Glomerular visceral epithelial cell (primary cell): ENCODE measurements at regions not wholly inside any gene's neighbourhood (a gene's known extent, or its start where the extent isn't known, plus 50 kb on each side); places are given as distances from the start of the nearest gene placed in this dataset.

Source experiments
- DNase-seq: peaks from one replicate; pipeline ENCODE4 v3.0.0-alpha.2; 2016; ENCODE audit errors: extremely low spot score

DNA sequence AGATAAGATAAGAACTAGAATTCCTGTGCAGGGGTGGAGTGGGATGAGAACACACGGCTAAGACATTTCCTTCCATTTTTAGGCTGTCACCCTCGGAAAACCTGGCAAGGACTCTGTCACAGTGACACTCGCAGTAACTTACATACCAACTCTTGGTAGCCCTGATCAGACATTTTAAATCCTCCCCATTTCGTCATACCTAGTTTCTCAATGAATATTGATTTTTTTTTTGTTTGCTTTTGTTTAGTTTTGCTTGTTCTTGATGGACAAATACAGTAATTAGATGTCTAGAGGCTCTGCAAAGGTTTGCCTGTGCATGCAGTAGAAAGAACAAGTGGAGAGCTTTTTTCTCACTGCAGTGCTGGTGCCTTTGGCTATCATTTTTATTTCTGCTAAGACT is 213.0 kb upstream of the FAM83B start:
- DNase-seq, result no peak

DNA sequence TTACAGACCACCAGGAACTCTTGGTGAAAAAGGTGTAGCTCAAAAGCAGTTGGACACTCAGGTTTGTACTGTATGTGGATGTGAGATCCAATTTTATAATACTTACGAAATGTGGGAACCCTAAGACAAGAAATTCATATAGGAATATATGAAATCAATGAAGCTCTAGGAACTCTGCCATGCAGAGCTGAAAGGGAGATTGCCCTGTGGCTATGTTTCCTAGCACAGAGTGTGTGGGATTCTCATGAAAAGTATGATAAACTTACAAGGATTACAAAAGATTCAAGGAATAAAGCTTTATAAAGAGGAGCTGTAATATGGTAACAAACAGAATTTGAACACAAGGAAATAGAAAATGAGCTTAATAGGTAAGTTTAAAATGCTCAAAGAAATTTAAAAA is 205.7 kb upstream of the FAM83B start:
- no peak for DNase-seq

DNA sequence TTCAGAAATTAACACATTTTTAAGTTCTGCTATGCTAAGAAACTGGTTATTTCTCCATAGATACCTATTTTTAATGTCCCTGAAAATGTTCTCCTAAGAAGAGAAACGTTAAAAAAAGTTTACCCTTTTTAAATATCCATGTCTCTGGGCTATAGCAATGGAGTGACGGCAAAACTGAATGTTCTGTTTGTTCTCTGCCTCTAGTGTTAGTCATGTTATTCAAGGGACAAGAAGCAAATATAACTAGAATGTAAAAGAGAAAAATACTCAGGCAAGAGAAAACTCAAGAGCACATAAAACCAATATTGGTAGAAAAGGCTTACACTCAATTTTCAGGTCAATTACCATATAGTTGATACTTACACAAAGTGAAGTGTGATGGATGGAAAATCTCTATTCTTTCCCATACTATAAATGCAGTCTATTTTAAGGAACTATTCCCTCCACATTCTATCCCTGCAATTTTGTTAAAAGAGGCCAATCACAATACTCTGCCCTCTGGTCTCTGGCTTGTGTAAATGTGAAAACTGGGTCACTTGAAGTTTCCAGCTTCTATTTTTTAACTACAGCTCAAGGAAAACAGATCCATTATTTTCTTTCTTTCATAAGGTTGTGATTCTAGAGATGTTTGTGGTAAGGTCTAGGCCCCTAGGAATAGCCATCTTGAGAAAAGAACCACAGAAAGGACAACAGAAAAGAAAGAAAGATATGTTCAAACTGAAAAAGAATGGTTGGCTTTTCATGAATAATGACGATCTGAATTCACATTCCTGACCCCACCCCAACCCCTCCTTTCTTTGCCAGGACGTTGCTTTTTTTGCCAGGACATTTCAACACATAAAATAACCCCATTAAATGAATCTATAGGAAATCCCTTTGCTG is 200.3 kb upstream of the FAM83B start:
- DNase-seq, result no peak

DNA sequence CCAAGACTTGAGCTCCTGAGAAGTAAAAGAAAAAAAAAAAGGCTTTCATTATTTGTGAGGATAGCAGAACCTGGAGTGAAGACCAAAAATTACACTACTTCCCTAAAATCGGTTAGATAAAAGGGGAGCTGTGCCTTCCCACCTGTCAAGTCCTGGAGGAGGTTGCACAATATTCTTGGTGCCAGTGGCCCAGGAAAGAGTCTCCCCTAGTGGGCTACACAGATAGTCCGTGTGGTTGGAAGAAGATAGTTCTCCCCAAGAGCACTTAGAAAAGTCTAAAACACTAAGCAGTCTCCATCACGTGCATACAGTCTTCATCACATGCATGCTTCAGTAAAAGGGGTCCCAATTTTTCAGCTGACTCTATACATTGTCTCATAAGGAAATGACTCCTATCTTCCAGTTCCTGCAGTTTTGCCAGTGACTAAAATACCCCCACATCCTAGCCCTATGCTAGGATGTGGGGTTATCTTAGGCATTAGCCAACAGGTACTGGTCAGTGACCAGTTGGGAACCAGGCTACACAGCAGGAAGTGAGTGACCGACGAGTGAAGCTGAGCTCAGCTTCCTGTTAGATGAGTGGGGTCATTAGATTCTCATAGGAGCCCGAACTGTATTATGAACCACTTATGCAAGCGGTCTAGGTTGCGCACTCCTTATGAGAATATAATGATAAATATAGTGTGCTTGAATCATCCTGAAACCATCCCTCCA is 199.5 kb upstream of the FAM83B start:
- no peak for DNase-seq

DNA sequence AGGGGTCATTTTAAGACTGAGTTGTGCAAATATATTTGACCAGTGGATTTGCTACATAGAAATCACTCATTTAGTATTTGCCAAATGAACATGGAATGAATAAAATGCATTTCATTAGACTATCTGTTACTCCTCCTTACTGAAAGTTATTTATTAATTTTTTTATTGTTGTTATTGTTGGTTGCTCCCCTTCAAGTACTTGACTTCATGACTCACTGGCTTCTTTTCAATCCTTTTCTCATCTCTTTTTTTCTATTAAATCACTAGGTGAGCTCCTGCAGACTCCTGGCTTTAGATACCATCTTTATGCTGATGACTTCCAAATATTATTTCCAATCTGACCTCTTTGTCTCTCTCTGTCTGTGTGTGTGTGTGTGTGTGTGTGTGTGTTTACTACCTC is 192.2 kb upstream of the FAM83B start:
- DNase-seq, result no peak

DNA sequence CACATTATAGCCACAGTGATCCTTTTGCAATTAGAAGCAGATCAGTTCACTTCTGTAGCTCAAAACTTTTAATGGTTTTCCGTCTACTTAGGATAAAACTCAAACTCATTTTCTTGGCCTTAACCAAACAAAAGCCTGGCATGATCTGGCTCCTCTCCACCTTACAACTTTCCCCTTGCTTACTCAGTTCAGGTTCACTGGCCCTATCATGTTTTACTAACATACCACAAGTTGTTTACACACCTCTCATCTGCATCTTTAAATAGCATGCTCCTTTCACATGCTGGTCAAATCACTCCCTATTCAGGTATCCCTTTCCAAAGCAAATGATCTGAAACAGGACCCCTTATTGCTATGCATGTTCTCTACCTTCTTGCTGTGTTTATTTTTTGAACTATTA is 191.4 kb upstream of the FAM83B start:
- no peak for DNase-seq

DNA sequence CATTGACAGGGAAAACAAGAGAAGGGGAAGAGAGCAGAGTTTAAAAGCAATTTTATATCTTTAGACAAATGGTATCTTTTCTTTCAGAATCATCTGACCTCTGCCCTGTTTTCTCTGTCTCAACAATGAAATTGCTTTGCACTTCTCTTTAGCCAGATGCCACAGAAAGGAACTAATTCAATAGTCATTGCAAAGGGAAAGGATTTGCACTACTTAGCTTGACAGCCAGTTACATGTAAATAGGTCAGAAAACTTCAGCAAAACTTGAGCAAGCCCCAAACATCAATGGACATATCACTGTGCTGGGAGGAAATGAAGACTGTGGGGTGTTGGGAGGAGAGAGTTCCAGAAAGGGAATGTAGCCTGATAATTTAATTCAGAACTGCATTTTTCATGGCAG is 181.3 kb upstream of the FAM83B start:
- no peak for DNase-seq

DNA sequence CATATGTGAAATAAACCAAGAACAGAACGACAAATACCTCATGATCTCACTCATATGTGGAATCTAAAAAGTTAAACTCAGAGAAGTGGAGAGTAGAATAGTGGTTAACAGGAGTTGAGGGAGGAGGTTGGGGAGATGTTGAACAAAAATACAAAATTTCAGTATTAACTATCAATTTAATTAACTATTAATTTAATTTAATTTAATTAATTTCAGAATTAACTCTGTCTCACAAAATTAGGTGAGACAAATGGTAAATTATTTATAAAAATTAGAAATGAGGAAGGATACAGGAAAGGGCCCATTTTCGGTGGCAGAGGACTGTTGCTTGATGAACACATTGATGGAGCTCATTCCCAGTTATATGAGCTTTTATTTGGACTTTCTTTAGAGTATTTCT is 166.0 kb upstream of the FAM83B start:
- no peak for DNase-seq

DNA sequence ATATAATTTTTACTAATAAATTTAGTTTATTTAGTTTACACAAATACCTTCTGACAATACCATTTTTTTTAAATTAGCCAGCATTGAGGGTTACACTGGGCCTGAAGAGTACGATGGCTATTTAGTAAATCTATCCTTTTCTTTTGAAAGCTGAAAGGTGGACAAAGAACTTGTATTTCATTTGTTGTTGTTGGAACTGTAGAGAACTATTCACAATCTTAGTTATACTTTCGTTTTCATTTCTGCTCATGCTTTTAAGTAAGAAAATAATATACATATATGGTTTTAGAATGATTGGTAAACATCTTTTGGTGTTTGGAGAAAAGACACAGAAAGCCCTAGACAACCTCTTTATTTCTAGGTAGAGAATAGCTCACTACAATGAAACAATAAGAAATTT is 165.3 kb upstream of the FAM83B start:
- DNase-seq, result no peak

DNA sequence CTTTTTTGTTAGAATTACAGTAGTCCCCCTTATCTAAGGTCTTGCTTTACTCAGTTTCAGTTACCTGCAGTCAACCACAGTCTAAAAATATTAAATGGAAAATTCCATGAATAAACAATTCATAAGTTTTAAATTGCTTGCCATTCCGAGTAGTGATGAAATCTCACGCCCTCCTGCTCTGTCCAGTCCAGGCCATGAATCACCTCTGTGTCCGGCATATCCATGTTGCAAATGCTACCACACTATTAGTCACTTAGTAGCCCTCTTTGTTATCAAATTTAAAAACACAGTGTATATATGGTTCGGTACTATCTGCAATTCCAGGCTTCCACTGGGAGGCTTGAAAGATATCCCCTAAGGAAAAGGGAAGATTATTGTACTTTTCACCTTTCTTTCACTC is 164.6 kb upstream of the FAM83B start:
- peak; percentile 55 for DNase-seq

DNA sequence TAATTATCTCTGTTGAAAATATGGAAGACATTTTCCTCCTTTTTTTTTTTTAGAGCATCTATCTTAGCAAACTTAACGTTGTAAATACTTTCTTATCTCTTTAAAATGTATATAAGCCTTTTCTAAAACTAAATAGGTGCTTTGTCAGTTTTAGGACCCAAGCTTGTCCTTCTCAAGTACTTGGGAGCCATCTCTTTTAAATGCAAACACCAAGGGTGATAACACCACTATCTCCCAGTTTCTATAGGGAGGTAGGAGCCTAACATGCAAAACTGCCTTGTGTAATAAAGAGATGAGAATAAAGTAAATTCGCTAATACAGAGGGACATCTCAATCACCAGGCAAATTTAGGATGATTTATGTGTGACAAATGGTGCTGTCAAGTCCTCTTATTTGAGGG is 157.0 kb upstream of the FAM83B start:
- no peak for DNase-seq

DNA sequence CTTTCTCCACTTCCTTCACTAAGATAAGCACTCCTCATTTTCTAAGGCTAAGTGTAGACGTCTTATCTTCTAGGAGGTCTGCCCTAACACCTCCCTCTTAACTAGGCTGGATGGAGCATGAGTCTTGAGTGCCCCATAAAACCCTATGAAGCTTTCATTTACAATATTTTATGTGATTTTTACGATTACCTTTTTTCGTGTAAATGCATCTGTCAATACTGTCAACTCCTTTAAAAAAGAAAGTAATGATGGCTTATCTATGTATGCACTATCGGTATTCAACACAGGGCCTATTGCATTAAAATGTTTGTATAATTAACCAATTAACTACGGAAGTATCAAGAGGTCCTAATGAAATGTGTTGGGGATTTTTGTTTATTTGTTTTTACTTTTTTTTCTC is 156.0 kb upstream of the FAM83B start:
- no peak for DNase-seq

DNA sequence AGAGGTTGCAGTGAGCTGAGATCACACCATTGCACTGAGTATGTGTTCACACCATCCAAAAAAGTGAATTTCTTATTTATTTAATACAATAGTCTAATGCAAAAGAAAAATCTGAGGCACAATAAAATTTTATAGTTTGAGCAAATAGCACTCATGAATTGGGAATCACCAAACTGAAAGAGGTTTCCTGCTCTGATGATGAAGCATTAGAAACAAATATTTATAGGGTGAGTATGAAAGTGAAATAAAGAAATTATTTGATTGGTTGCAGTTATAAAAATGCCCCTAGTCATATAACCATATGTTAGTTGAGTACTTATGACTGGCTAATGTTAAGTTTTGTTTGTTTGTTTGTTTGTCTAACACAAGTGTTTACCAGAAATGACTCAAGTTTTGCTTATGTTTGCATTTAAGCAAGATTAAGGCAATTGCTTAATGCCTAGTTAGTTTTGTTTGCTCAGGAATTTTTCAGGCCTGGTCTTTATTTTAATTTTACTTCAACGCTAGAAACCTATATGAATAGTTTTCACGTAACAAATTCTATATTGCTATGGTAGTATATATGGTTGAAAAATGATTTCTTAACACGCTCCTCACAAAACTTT is 151.5 kb upstream of the FAM83B start:
- DNase-seq, result no peak

DNA sequence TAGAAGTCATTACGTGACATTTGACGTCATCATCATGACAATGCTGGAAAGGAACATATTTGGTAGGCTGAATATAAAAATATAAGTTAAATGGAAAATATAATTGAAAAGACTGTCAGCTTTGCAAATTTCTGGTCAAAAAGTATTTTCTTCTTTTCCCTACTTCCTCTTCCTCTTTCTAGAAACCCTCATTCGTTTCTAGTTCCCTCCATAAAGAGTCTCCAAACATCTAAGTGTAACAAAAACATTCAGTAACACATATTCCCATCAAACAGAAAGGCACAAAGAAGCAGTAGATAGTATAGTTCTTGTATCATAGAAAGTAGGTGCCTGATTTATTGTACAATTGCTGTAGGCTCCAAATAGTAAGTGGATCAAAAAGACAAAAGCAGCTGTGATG is 150.8 kb upstream of the FAM83B start:
- no peak for DNase-seq

DNA sequence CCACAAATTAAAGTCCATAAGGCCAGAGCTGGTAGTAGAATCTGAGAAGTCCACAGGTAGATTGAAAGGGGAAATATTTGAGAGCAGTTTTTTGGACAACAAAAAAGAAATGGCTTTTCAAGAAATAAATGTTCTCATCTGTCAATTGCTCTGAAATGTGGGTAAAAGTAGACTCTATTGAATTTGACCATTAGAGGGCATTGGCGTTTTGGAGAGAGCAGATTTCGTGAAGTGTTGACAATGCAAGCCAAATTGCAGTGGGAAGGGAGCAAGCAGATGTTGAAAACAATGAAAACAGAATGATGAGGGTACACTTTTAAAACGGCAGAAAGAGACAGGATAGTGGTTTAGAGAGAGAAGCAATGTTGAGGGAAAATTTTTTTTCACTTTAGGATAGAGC is 149.1 kb upstream of the FAM83B start:
- DNase-seq, result no peak

DNA sequence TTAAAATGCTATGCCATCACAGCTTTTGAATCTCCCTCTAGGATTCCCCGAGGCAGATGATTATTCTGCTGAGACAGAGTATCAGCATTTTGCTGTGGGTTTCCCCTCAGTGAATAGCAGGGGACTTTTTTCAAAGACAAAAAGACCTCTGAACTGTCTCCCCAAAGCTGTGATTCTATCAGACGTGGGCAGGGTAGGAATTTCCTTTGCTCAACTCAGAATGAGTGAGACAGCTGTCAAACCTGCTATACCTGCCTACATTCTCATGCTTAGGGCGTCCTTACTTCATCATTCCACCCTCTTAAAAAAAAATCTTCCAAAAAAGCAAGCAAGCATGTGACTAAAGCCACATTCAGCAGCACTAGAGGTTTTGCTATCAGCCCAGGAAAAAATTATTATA is 147.6 kb upstream of the FAM83B start:
- no peak for DNase-seq

DNA sequence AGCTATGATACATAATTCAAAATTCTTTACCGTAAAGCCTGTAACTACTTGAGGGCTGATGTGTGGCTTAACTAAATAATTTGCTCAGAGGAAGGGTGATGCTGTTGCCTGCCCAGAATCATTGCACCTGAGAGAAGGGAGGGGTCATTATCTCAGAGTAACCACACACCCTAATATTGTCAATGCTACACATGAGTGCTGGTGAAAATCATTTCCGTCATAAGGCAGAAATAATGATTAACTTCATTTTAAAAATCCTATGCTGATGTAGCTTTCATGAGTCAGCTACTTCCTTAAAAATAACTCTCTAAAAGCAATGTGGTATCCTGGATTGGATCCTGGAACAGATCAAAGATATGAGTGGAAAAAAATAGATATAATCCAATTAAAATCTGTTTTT is 146.4 kb upstream of the FAM83B start:
- peak; percentile 10 for DNase-seq

DNA sequence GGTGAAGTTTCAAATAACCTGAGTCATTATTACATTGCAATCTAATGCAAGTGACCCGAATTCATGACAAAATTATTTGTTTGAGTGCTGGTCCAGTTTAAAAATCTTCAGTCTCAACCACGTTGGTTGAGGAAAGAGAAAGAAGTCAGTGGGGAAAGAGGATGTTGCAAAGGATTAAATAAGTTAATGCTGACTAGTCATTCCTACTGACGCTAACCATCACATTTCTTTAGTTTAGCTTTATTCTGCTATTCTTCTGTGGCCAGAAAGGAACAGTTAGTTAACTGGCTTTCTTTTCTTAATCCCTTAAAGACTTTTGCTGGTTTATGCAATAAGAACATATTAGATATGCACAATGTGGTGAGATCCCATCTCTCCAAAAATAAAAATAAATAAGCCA is 143.8 kb upstream of the FAM83B start:
- no peak for DNase-seq

DNA sequence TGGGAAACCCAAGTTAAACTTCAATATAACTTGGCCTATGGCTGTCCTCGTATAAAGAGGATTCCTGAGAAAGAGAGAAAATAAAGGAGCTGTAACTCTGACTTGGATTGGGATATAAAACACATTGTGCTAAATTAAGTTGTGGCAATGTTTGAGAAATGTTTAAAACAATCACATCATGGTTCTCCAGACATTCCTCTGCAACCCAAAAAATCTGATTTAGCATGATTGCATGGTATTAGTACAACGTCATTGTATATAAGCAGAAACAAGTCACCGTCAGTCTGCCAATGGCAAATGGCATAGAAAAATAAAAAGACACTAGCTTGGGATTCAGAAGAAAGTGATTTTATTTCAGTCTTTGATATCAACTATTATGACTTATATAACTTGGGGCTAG is 140.2 kb upstream of the FAM83B start:
- no peak for DNase-seq

DNA sequence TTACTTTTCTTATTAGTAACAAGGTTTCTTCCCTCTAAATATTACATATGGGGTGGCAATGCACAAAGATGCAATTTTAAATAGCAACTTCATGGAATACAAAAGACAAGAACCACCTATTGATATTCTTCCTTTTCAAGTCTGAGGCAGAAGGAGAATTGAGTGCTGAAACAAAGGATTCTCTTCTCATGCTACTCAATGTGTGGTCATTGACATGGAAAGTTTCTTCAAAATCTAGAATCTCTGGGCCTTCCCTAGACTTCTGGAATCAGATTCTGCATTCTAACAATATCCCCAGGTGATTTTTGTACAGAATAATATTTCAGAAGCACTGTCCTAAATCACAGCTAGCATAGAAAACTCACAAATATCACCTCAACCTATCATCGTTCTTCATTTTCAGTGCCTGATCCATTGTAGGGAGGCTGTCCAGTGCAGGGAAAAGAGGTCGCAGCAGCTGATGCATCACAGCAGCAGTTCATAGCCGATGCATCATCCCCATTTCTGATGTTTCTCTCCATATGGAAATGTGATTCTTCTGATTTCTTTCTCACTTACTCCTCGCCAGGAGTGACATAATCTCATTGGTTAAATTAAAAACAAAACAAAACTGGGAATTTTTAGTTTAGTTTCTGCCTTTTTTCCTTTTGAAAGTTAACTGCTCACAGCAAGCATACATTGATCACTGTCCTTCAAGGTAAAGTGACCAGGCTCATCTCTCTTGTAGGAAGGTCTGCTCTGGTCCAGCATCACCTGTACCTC is 139.5 kb upstream of the FAM83B start:
- no peak for DNase-seq

DNA sequence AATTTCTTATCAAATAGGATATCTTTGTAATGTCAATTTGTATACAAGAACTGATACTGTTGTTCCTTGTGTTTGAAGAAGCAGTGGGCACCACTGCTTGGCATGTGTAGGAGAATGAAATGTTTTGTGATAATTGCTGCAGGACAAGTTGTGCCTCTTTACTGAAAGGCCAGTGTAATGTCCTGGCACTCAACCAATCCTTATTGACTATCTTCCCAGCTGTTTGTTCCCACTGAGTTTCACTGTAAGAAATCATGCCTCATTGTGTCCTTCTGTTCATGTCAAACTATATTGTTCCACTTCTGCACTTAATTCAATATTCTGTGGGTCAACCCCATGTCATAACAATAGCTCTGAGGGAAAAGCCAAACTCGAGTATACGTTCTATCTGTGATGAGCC is 136.1 kb upstream of the FAM83B start:
- DNase-seq, result no peak

DNA sequence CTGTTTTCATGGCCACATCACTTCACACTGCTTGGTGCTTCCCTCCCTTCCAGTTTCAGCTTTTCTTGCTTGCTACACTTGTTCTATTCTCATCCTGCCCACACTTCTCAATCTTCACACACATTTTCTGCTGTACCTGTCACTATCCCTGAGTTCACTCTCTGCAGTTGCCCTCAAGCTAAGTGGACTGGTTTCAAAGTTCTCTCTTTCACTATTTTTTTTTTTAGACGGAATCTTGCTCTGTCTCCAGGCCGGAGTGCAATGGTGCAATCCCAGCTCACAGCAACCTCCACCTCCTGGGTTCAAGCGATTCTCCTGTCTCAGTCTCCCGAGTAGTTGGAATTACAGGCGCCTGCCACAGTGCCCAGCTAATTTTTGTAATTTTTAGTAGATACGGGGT is 130.6 kb upstream of the FAM83B start:
- DNase-seq, result no peak
